Stimulated activated CD4-positive, alpha-beta T cell treated with anti-CD3 and anti-CD28 coated beads, Interleukin-4, amount 100 ng/mL, for 4 hours (primary cell): ENCODE measurements at regions not wholly inside any gene's neighbourhood (a gene's known extent, or its start where the extent isn't known, plus 50 kb on each side); places are given as distances from the start of the nearest gene placed in this dataset.

Source experiments
- DNase-seq, 2 experiments: peaks; one replicate each; pipeline ENCODE4 v3.0.0-alpha.2; 2020

DNA sequence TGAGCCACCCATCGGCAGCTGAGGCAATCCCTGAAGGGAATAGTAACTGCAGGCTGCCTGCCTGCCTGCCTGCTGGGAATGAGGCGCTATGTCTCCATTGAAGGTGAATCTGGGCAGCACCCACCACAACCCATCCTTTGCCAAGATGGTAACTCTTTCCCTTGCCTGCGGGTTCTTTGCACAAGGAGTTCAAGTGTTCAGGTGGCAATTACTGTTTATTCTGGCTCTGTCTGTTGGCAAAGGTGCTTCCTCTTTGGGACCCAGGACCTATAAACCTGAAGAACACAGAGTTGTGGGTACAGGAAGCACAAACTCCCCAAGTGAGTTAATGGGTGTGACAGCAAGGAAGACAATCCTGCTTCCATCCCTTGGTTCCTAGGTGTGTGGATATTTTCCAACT lies 448.1 kb upstream of the ZNF507 start:
- DNase-seq = no peak

- DNase-seq = no peak
Observed at GRCh38 chr19:31900991-31901390, 444.4 kb upstream of the ZNF507 start.

DNA sequence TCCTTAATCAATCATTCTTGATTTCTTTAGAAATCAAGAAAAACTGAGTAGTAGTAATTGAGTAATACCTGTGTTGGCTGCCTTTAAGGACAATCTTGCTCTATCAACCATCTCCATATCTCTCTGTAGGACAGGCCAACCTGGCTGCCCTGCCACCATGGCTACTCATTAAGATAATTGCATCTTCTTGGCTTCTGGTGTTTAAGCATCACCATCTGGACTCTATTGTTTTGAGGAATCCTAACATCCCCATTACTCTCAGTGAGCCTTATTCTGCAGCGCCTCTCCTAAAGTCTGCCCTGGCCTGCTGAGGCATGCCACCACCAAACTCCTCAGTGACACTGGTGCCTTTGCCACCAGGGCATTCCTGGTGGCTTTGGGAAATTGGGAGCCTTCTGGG lies 442.6 kb upstream of the ZNF507 start:
- no peak for DNase-seq

DNA sequence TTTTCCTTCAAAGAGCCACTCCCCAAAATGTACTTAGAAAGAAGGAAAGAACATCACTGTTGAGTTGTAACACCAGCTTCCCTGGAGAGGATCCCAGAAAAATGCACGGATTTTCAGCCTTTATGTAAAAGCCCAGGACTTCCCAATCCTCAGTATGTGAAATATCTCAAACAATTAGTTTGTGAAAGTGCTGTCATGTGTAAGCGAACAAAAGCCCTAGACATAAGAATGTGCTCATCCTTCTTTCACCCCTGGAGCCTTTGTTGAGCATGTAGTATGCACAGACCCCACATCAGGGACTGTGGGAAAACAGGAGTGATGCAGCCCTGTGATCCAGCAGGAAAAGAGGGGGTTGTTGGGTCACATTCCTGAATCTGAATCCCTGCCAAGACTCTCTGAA lies 441.4 kb upstream of the ZNF507 start:
- DNase-seq = no peak

DNA sequence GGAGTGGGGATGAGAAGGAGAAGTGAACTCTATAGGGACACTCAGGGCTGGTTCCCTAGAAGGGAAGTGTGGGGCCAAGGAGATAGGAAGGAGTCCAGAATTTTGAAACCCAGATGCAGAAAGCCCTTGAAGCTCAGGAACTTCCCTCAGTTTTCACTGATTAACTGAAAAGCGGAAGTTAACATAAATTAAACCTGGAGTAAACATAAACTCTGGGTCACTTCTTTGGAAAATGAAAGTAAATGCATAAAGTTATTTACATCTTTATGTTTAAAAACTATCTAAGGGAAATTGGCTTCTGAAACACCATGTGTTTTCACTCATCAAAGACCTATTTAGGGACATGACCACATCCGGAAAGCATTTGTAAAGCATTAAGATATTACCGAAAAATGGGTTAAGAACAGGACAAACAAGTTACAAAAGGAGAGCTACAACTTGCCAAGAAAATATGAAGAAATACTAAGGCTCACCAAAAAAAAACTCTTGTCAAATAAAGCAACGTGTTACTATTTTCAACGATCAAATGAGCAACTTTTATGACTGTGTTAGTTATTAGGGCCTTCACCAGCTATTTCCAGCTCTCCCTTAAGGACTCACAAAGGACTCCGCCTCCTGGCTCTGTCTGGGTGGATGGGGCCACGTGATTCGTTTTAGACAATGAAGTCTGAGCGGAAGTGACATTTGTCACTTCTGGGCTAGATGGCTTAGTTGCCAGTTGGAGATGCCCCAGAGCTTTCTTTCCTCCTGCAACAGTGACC lies 439.1 kb upstream of the ZNF507 start:
- no peak for DNase-seq

- DNase-seq = no peak
Observed at GRCh38 chr19:31907661-31908060, 437.7 kb upstream of the ZNF507 start.

- DNase-seq = no peak
Observed at GRCh38 chr19:31908080-31908479, 437.3 kb upstream of the ZNF507 start.

DNA sequence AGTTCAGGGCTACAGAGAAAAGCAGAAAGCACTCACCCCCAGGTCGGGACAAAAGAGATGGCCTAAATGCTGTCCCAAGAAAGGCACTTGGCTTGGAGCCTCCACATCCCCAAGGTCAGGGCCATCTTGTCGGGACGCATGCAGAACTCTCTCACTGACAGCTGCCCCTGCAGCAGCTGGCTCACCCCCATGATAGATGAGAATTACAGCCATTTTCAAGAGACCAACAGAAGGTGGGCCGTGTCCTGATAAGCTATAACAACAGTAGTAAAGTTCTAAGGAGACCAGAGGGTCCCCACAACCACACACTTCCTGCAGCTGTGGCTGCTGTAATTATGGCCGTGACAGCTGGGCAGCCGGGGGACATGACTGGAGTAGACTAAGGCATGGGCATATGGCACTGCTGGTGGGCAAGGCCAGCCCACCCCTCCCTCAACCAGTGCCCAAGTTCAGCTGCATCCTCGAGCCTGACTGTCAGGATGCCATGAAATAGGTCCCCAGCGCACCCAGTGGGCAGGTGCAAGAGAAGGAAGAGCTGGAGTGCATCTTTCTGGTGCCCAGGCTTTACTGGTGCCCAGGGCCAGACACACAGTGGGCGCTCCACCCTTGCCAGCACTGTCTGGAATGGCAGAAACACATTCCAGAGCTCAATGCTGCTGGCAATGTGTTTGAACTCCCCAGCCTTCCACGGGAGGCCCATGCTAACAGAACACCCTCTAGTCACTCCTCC lies 436.7 kb upstream of the ZNF507 start:
- no peak for DNase-seq

DNA sequence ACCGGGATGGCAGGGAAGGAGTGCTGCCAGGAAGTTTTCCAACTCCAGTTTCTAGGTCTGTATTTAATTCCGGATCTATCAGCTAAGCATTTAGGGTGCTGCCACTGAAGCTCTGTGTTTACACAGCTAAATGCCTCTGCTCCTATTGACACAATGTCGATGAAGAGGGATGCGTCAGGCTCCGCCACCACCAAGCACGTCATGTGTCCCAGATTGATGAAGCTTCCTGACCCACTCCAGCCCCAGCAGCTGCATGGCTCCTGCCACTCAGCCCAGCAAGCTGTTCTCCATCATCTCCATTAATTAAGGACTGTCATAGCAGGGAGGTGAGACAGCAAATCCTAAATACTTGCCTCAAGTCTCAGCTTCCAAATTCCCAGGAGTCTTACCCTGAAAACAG lies 435.2 kb upstream of the ZNF507 start:
- no peak for DNase-seq

DNA sequence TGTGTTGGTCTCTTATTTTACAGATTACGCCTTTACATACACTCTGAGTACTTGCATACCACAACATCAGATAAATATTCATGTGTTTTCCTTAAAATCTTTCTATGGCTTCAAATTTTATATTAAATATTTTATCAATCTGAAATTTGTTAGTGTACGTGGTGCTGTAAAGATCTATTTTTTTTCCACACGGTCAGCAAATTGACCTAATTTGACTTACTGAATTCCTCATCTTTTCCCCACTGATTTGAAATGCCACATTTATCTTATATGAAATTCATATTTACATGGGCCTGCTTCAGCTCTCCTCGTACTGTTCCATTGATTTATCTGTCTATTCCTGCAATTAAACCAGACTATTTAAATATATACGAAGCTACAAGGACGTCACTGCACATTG lies 433.8 kb upstream of the ZNF507 start:
- no peak for DNase-seq

GRCh38 chr19:31913103-31913661 lies 432.2 kb upstream of the ZNF507 start:
- DNase-seq = no peak

DNA sequence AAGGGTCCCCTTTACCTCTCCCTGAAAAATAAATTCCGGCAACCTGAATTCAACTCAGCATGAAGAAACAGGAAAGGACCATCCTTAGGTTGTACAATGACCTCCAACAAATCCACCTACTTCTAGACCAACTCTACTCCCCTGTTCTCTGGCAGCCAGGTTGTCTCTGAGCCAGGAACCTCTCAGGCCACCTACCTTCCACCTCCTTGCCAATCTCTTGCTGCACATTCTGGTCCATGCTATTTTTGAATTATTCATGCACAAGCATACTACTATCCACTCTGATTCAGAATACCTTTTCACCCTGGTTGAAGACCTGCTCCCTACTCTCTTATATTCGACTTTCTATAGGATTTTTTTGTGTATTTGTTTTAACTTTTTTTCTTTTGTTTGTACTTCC lies 415.0 kb upstream of the ZNF507 start:
- no peak for DNase-seq

DNA sequence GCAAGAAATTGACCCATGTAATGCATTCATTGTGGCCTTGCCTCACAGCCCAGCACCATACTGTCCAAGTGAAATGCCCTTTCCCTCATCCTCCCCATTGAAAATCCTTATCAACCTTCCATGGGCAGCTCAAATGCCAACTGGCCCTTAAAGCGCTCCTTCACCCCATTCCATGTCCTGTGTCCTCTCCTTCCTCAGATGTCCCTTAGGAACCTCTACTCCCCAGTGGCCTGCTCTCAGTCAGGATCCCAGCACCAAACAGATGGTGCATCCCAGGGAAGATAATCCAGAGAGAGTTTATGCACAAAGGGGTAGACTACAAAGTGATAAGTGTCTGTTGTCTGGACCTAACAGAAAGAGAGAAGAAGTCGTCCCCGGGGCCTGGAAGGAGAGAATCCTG lies 407.4 kb upstream of the ZNF507 start:
- no peak for DNase-seq

DNA sequence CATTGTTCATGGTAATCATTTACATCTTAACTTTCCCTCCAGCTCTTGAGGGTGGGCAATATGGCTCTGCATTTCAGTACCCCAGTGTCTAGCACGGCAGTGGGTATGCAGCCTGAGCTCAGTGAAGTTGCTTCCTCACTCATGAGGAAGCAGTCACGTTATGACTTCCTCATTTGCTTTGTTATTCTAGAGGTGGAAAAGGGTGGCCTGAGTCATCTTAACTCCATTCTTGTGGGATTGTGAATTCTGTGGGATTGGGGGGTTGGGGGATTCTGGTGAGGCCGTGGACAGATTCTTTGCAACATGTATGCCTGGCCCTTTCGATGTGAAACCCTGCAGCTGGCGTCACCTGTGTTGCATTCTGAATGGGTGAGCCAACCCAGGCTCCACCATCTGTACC lies 406.7 kb upstream of the ZNF507 start:
- no peak for DNase-seq

- DNase-seq = no peak
Observed at GRCh38 chr19:31940396-31940795, 405.0 kb upstream of the ZNF507 start.

DNA sequence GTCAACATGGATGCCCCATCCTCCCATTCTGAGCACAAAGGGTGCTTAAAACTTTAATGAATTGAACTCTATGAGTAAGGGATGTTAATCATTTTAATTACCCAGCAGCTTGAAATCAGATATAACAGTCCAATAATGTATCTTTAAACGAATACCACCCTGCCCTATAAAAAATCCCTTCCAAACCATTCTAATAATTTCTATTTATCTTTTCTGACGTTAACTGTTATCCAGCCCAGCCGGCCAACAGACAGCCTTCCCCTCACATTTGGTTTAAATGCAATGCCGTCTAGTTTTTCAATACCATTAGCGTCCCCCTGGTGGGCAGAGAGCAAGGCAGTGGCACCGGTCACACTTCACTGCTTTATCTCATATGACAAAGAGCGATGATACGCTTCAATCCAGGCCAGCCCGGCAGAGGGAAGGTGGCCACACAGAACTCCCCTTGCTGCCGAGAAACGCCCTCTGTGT lies 402.2 kb upstream of the ZNF507 start:
- no peak for DNase-seq

- DNase-seq = no peak
Observed at GRCh38 chr19:31943778-31944177, 401.6 kb upstream of the ZNF507 start.

GRCh38 chr19:31944326-31944725 lies 401.1 kb upstream of the ZNF507 start:
- no peak for DNase-seq

DNA sequence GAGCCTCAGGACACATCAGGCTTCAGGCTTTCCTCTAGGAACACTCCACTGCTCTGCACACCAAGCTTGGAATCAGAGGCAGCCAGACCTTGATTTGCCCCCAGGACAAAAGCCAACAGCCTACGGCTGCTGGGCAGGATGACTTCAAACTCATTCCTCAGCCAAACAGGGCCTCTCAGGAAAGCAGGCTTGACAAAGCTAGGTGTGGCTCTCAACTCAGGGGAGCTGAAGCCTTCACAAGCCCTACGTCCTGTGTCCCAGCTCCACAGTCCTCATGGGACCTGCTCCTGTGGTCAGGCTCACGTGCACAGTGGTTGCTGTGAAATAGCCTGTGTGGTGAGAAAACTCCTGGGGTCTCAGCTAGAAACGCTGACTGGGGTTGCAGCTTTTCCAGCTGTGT lies 398.9 kb upstream of the ZNF507 start:
- no peak for DNase-seq

GRCh38 chr19:31947436-31948115 lies 397.8 kb upstream of the ZNF507 start:
- DNase-seq = no peak

DNA sequence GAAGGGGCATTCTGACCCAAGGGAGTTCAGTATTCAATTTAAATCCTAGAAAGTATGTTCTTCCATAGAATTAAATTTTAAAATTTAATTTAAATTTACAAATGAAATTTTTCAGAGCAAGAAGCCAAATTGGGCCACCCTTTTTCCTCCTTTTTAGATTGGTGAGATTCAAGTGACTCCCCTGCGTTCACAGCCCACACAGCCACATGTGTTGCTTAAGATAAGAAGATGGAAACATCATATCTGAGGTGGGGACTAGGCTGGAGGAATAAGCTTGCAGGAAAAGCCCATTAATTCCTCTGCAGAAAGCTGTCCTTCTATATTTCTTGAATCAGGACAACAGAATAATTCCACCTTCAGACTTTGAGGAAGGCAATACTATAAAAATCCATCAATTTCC lies 392.7 kb upstream of the ZNF507 start:
- no peak for DNase-seq

GRCh38 chr19:31955061-31955460 lies 390.3 kb upstream of the ZNF507 start:
- DNase-seq = no peak

- no peak for DNase-seq
Observed at GRCh38 chr19:31955884-31956283, 389.5 kb upstream of the ZNF507 start.
